H9 (cell line): ENCODE measurements at regions not wholly inside any gene's neighbourhood (a gene's known extent, or its start where the extent isn't known, plus 50 kb on each side); places are given as distances from the start of the nearest gene placed in this dataset.

Experiments used
- DNase-seq: peaks from one replicate; pipeline ENCODE4 v3.0.0-alpha.2; 2017
- H2AFZ ChIP-seq: one replicate; pipeline ENCODE4 v1.6.1; 2013; ENCODE audit warnings: mild to moderate bottlenecking, low read length, control low read depth, moderate library complexity
- H2AK5ac ChIP-seq: 2 replicates; pipeline ENCODE4 v1.6.1; 2013; ENCODE audit warnings: low read length, control low read depth, mixed read lengths; ENCODE audit not compliant: insufficient read length
- H2BK120ac ChIP-seq: one replicate; pipeline ENCODE4 v1.6.1; 2013; ENCODE audit warnings: low read depth, mild to moderate bottlenecking, low read length, control low read depth, inconsistent platforms; ENCODE audit not compliant: poor library complexity, severe bottlenecking
- H2BK12ac ChIP-seq: 2 replicates; pipeline ENCODE4 v1.6.1; 2013; ENCODE audit warnings: low read length, control low read depth, mixed read lengths, low read depth; ENCODE audit not compliant: insufficient read length
- H2BK15ac ChIP-seq: 2 replicates; pipeline ENCODE4 v1.6.1; 2013; ENCODE audit warnings: low read depth, low read length, control low read depth
- H2BK20ac ChIP-seq: one replicate; pipeline ENCODE4 v1.6.1; 2013; ENCODE audit warnings: low read depth, mild to moderate bottlenecking, low read length, control low read depth, inconsistent platforms; ENCODE audit not compliant: poor library complexity, severe bottlenecking
- H2BK5ac ChIP-seq: 2 replicates; pipeline ENCODE4 v1.6.1; 2013; ENCODE audit warnings: low read length, control low read depth, mixed read lengths; ENCODE audit not compliant: insufficient read length
- H3K14ac ChIP-seq: 2 replicates; pipeline ENCODE4 v1.6.1; 2013; ENCODE audit warnings: low read length, control low read depth; ENCODE audit not compliant: insufficient read depth
- H3K18ac ChIP-seq: 2 replicates; pipeline ENCODE4 v1.6.1; 2013; ENCODE audit warnings: low read depth, mild to moderate bottlenecking, mixed read lengths, low read length, control low read depth; ENCODE audit not compliant: insufficient read length
- H3K23ac ChIP-seq: 2 replicates; pipeline ENCODE4 v1.6.1; 2013; ENCODE audit warnings: low read length, control low read depth, mixed read lengths, low read depth; ENCODE audit not compliant: insufficient read length
- H3K23me2 ChIP-seq: 2 replicates; pipeline ENCODE4 v1.6.1; 2013; ENCODE audit warnings: low read depth, mild to moderate bottlenecking, mixed read lengths, low read length, control low read depth; ENCODE audit not compliant: insufficient read length, poor library complexity, severe bottlenecking
- H3K27ac ChIP-seq: 2 replicates; pipeline ENCODE4 v1.5.1; 2013; ENCODE audit warnings: low read length, control low read depth, mixed read lengths, low read depth; ENCODE audit not compliant: insufficient read length
- H3K27me3 ChIP-seq: 2 replicates; pipeline ENCODE4 v1.6.1; 2013; ENCODE audit warnings: low read length, control low read depth, inconsistent platforms; ENCODE audit not compliant: insufficient read depth
- H3K4ac ChIP-seq: 2 replicates; pipeline ENCODE4 v1.6.1; 2013; ENCODE audit warnings: low read depth, mild to moderate bottlenecking, control low read depth, inconsistent platforms, low read length, moderate library complexity
- H3K4me1 ChIP-seq: 2 replicates; pipeline ENCODE4 v1.6.1; 2013; ENCODE audit warnings: low read length, control low read depth, inconsistent platforms; ENCODE audit not compliant: insufficient read depth
- H3K4me2 ChIP-seq: 2 replicates; pipeline ENCODE4 v1.6.1; 2013; ENCODE audit warnings: low read length, control low read depth, mixed read lengths; ENCODE audit not compliant: insufficient read length, insufficient read depth
- H3K56ac ChIP-seq: 2 replicates; pipeline ENCODE4 v1.6.1; 2013; ENCODE audit warnings: low read depth, mild to moderate bottlenecking, mixed read lengths, low read length, control low read depth; ENCODE audit not compliant: insufficient read length
- H3K79me1 ChIP-seq: 2 replicates; pipeline ENCODE4 v1.6.1; 2013; ENCODE audit warnings: low read depth, mild to moderate bottlenecking, moderate library complexity, low read length, control low read depth, inconsistent platforms; ENCODE audit not compliant: insufficient read depth, poor library complexity, severe bottlenecking
- H3K79me2 ChIP-seq: 2 replicates; pipeline ENCODE4 v1.6.1; 2013; ENCODE audit warnings: low read length, control low read depth, inconsistent platforms; ENCODE audit not compliant: insufficient read depth
- H3K9ac ChIP-seq: 2 replicates; pipeline ENCODE4 v1.6.1; 2013; ENCODE audit warnings: low read length, control low read depth, mixed read lengths; ENCODE audit not compliant: insufficient read length; ENCODE audit errors: extremely low read depth
- H3K9me3 ChIP-seq: one replicate; pipeline ENCODE4 v1.6.1; 2013; ENCODE audit warnings: low read depth, low read length, inconsistent platforms; ENCODE audit not compliant: control insufficient read depth
- H3T11ph ChIP-seq: one replicate; pipeline ENCODE4 v1.6.1; 2013; ENCODE audit warnings: mild to moderate bottlenecking, low read length, control low read depth, inconsistent platforms
- H4K20me1 ChIP-seq: one replicate; pipeline ENCODE4 v1.6.1; 2013; ENCODE audit not compliant: control insufficient read depth, insufficient read length, insufficient read depth
- H4K5ac ChIP-seq: 2 replicates; pipeline ENCODE4 v1.6.1; 2013; ENCODE audit warnings: low read depth, mild to moderate bottlenecking, mixed read lengths, low read length, control low read depth; ENCODE audit not compliant: insufficient read length
- H4K8ac ChIP-seq: replicated peaks from 2 replicates; pipeline ENCODE4 v1.6.1; 2013; ENCODE audit warnings: low read length, control low read depth, mixed read lengths, low read depth; ENCODE audit not compliant: insufficient read length
- H4K91ac ChIP-seq: 2 replicates; pipeline ENCODE4 v1.6.1; 2013; ENCODE audit warnings: low read depth, mild to moderate bottlenecking, moderate library complexity, mixed read lengths, low read length, control low read depth; ENCODE audit not compliant: insufficient read length
- H3K27ac Mint-ChIP-seq, 3 experiments: 2 replicates in 2 of 3; 3 replicates in 1 of 3; pipeline ENCODE4 v1.8.0; 2020 to 2021; ENCODE audit warnings: mixed read lengths in 3 of 3, mild to moderate bottlenecking in 1 of 3, moderate library complexity in 1 of 3
- H3K27me3 Mint-ChIP-seq: 2 replicates; pipeline ENCODE4 v1.8.0; 2021; ENCODE audit warnings: low read depth, mild to moderate bottlenecking, moderate library complexity, mixed read lengths
- H3K36me3 Mint-ChIP-seq, 3 experiments: 2 replicates in 2 of 3; 3 replicates in 1 of 3; pipeline ENCODE4 v1.8.0; 2020 to 2021; ENCODE audit warnings: low read depth in 3 of 3, mixed read lengths in 3 of 3; ENCODE audit not compliant: insufficient read depth in 1 of 3
- H3K4me1 Mint-ChIP-seq, 2 experiments: 2 replicates each; pipeline ENCODE4 v1.8.0; 2020; ENCODE audit warnings: mixed read lengths in 2 of 2
- H3K4me3 Mint-ChIP-seq, 2 experiments: 2 replicates in 1 of 2; 3 replicates in 1 of 2; pipeline ENCODE4 v1.8.0; 2020 to 2021; ENCODE audit warnings: mild to moderate bottlenecking in 2 of 2, mixed read lengths in 2 of 2, moderate library complexity in 1 of 2
- H3K9me3 Mint-ChIP-seq, 2 experiments: 2 replicates in 1 of 2; 3 replicates in 1 of 2; pipeline ENCODE4 v1.8.0; 2020; ENCODE audit warnings: mild to moderate bottlenecking in 2 of 2, mixed read lengths in 2 of 2, moderate library complexity in 1 of 2
- CTCF ChIP-seq: fragments of 200-600 bp; sonication (generic); conservative IDR thresholded peaks from 3 replicates; pipeline ENCODE4 v1.8.0; 2021; ENCODE audit warnings: antibody characterized with exemption, mild to moderate bottlenecking
- WGBS: extraction: QIAGEN DNeasy Blood & Tissue Kit; methylation state at CpG from one replicate; pipeline ENCODE4 v1.1.7; 2013; ENCODE audit warnings: missing lambda C conversion rate, low lambda C conversion rate, mixed read lengths; ENCODE audit not compliant: insufficient read length; ENCODE audit errors: extremely low coverage; 5-methylcytosine and 5-hydroxymethylcytosine counted together

GRCh38 chr2:58842501-58843155, 601.5 kb upstream of the FANCL start:
- H4K5ac ChIP-seq: no peak overlapping the region
- H4K8ac ChIP-seq: no peak overlapping the region
- Mint-ChIP-seq H3K4me1 (peaks cover 10% of the 10 kb centered on the region in 2 experiments), H3K36me3 (no peaks in the 10 kb centered on the region), H3K4me3 (no peak overlapping the region), H3K27ac (no peak overlapping the region), H3K27me3 (no peaks in the 10 kb centered on the region), H3K9me3 (no peaks in the 10 kb centered on the region)
- no peak overlapping the region for H3K4me2 ChIP-seq
- no peak overlapping the region for H3T11ph ChIP-seq
- no CpG with 5 or more reads among the region's 5 CpGs for WGBS
- no peak for DNase-seq
- no peaks in the 10 kb centered on the region for H3K27me3 ChIP-seq
- no peak for TF ChIP-seq CTCF
- no peak overlapping the region for H3K18ac ChIP-seq
- H3K56ac ChIP-seq: no peak overlapping the region
- H2AFZ ChIP-seq: no peak overlapping the region
- no peak overlapping the region for H2AK5ac ChIP-seq
- no peak overlapping the region for H3K27ac ChIP-seq
- H3K14ac ChIP-seq: no peak overlapping the region
- no peaks in the 10 kb centered on the region for H4K20me1 ChIP-seq
- H3K4ac ChIP-seq: no peak overlapping the region
- H2BK120ac ChIP-seq: no peak overlapping the region
- H2BK5ac ChIP-seq: no peak overlapping the region
- no peaks in the 10 kb centered on the region for H3K4me1 ChIP-seq
- H3K23ac ChIP-seq: no peak overlapping the region
- no peak overlapping the region for H2BK12ac ChIP-seq
- H3K9me3 ChIP-seq: no peaks in the 10 kb centered on the region
- no peak overlapping the region for H4K91ac ChIP-seq
- no peak overlapping the region for H2BK20ac ChIP-seq
- no peak overlapping the region for H2BK15ac ChIP-seq
- H3K79me2 ChIP-seq: no peaks in the 10 kb centered on the region
- no peaks in the 10 kb centered on the region for H3K79me1 ChIP-seq
- no peaks in the 10 kb centered on the region for H3K23me2 ChIP-seq
- H3K9ac ChIP-seq: no peak overlapping the region
